ENCODE measurements at regions not wholly inside any gene's neighbourhood (a gene's known extent, or its start where the extent isn't known, plus 50 kb on each side); places are given as distances from the start of the nearest gene placed in this dataset.
A peak's percentile ranks its signal among the peaks of the same experiment; 100 is the strongest.

DNA sequence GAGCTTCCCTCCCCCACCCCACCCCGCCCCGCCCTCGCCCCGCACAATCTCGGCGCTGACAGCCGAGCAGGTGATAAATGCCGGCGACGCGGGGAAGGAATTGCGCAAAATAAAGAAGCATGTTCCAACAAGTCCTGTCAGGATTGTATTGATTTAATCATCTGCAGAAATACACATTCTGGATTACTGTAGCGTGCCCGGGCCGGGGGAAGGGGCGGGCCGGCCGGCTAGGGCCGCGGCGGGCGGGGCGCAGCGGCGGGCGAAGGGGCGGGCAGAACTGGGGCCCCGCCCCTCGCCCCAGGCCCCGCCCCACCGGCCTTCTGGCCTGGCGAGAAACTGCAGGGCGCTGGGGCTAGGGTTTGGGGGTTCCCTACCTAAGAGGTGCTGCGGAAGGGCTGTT is 88.9 kb upstream of the PAX2 start:
- Histone ChIP-seq H3K36me3 (no peaks in the 10 kb centered on the region), H3K27ac (replicated peaks in 1 of 4) (no peak overlapping the region), H3K9me3 (no peaks in the 10 kb centered on the region), H3K4me1 (peaks cover 8 to 42% (median 40%) of the 10 kb centered on the region in 4 donors), H3K27me3 (peaks cover 0 to 97% (median 80%) of the 10 kb centered on the region in 4 donors), H3K4me3 (peak overlapping the region; percentile 15 to 34 (median 25))
- intact Hi-C loops (cut with DNase I): no loop called here
- TF ChIP-seq POLR2AphosphoS5 (IDR thresholded peaks at IDR 0.05) (no peak), CTCF (IDR thresholded peaks at IDR 0.05) (no peak), POLR2A (IDR thresholded peaks at IDR 0.05; ENCODE audit: low read depth) (no peak), EP300 (IDR thresholded peaks at IDR 0.05) (no peak)
- 3% methylated on average over 19 of the region's 34 CpGs for WGBS
- no peak for DNase-seq (ENCODE audit: extremely low spot score)

DNA sequence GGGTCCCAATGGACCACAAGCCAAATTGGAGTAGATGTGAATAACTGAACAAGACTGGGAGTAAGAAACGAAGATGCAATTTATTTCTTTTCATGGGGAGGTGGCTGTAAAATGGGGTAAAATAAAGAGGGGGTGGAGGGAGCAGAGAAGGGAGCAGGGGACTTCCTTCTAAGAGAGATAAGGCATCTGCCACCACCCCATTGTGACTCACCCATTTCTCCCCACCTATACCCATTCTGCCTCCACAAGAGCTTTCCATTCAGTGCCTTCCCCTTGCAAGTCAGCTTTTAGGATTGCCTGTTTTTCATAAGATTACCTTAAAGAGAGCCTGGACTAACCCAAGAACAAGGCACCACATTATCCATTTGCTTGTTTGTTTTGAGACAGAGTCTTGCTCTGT is 87.1 kb upstream of the PAX2 start:
- WGBS: 43% methylated on average over 1 of the region's 1 CpG
- TF ChIP-seq POLR2A (IDR thresholded peaks at IDR 0.05; ENCODE audit: low read depth) (no peak), CTCF (IDR thresholded peaks at IDR 0.05) (no peak), POLR2AphosphoS5 (IDR thresholded peaks at IDR 0.05) (no peak), EP300 (IDR thresholded peaks at IDR 0.05) (no peak)
- DNase-seq (ENCODE audit: extremely low spot score): no peak
- Histone ChIP-seq H3K27me3 (peaks cover 0 to 100% (median 71%) of the 10 kb centered on the region in 4 donors), H3K36me3 (no peaks in the 10 kb centered on the region), H3K4me3 (no peak overlapping the region), H3K4me1 (peaks cover 8 to 41% (median 40%) of the 10 kb centered on the region in 4 donors), H3K9me3 (no peaks in the 10 kb centered on the region), H3K27ac (replicated peaks in 1 of 4) (no peak overlapping the region)
- intact Hi-C loops (cut with DNase I): no loop called here

DNA sequence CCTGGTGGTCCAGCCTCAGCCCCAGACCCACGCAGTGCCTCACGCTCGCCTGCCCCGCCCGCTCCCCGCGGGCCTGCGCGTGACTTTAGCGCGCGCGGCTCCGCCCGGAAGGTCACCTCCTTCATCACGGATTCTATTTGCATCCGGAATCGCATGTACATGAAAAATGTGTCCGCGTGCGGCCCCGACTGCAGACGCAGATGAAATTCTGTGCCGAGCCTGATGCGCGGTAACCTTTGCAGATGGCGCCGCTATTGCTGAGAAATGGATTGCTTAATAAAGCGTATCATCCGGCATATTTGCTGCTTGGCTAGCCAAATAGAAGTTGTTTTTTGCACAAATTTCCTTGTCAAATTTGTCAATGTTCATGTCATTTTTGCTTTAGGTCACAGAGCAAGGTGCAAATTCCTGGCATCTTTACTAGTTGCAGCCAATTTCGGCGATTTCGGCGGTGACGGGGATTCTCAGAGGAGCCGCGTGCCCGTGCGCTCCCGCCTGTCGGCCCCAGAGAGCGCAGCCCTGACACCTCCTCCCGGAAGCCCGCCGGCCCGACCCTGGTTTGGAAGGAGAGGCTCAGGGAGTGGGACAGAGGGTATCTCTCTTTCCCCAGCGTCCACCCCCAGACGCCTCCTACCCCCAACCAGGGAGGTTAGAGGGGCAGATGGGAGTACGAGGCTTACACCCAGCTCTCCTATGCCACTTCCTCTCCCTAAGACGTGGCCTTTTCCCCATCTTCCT is 85.9 kb upstream of the PAX2 start:
- no peak for DNase-seq (ENCODE audit: extremely low spot score)
- 4% methylated on average over 22 of the region's 50 CpGs for WGBS
- H3K27me3 ChIP-seq: peaks cover 0 to 100% (median 58%) of the 10 kb centered on the region in 4 donors
- H3K4me1 ChIP-seq: peaks cover 4 to 30% (median 29%) of the 10 kb centered on the region in 4 donors
- no peak for TF ChIP-seq CTCF (IDR thresholded peaks at IDR 0.05)
- no peak for TF ChIP-seq POLR2A (IDR thresholded peaks at IDR 0.05; ENCODE audit: low read depth)
- TF ChIP-seq POLR2AphosphoS5 (IDR thresholded peaks at IDR 0.05): no peak
- TF ChIP-seq EP300 (IDR thresholded peaks at IDR 0.05): no peak
- H3K9me3 ChIP-seq: no peaks in the 10 kb centered on the region
- no peak overlapping the region for H3K27ac ChIP-seq (replicated peaks in 1 of 4)
- H3K36me3 ChIP-seq: no peaks in the 10 kb centered on the region
- H3K4me3 ChIP-seq: no peak overlapping the region
- intact Hi-C loops (cut with DNase I): no loop called here

DNA sequence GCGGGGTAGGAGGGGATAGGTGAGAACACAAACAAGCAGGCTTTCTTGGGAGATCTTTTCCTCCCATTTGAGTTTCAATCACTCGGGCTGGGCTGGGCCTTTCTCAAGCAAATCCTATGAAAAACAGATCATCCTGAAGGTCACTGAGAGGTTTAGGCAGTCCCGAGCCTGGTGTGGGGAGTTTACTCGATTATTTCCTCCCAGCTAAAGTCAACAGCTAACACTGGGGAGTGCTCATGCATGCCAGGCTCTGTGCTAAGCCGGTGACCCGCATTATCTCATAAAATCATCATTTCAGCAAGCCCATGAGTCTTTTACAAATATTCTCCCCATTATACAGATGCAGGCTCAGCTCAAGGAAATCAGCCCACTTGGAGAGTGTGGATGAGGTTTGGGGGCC is 85.0 kb upstream of the PAX2 start:
- Histone ChIP-seq H3K9me3 (no peaks in the 10 kb centered on the region), H3K4me3 (no peak overlapping the region), H3K4me1 (peaks cover 4 to 21% (median 20%) of the 10 kb centered on the region in 4 donors), H3K27ac (replicated peaks in 1 of 4) (no peak overlapping the region), H3K27me3 (peaks cover 0 to 94% (median 50%) of the 10 kb centered on the region in 4 donors), H3K36me3 (no peaks in the 10 kb centered on the region)
- intact Hi-C loops (cut with DNase I): no loop called here
- TF ChIP-seq CTCF (IDR thresholded peaks at IDR 0.05) (no peak), POLR2A (IDR thresholded peaks at IDR 0.05; ENCODE audit: low read depth) (no peak), POLR2AphosphoS5 (IDR thresholded peaks at IDR 0.05) (no peak), EP300 (IDR thresholded peaks at IDR 0.05) (no peak)
- DNase-seq (ENCODE audit: extremely low spot score): no peak
- 33% methylated on average over 6 of the region's 6 CpGs for WGBS
